OCI-LY7 (cell line): ENCODE measurements at regions not wholly inside any gene's neighbourhood (a gene's known extent, or its start where the extent isn't known, plus 50 kb on each side); places are given as distances from the start of the nearest gene placed in this dataset.

Experiments
- BruUV-seq: library from RNA; stranded (reverse); fragments of 400-500 nt; replicated peaks from 2 replicates; lab custom pipeline; 2021; lab: Mats Ljungman, UMichigan
- CTCF ChIA-PET: fragments of 300-600 bp; sonication (Branson Sonifier 250); formaldehyde crosslinking; loops from one replicate; lab custom pipeline; 2022; ENCODE audit warnings: antibody characterized with exemption; ENCODE audit not compliant: unreplicated experiment; lab: Charles Lee
- POLR2A ChIA-PET: fragments of 300-600 bp; sonication (Branson Sonifier 250); formaldehyde crosslinking; loops from one replicate; lab custom pipeline; 2022; ENCODE audit warnings: antibody characterized with exemption; lab: Charles Lee
- DNase-seq: peaks from one replicate; pipeline ENCODE4 v3.0.0-alpha.2; 2015; ENCODE audit warnings: low spot score
- H2AFZ ChIP-seq: fragments of 200-600 bp; sonication (generic), shearing (Covaris generic); 2 replicates; pipeline ENCODE4 v1.6.1; 2014; ENCODE audit warnings: mild to moderate bottlenecking, antibody characterized with exemption, low read length, moderate library complexity
- H3K27ac ChIP-seq: fragments of 200-600 bp; sonication (generic); 2 replicates; pipeline ENCODE4 v1.5.1; 2014; ENCODE audit warnings: mixed run types, low read depth, mild to moderate bottlenecking, moderate library complexity, low read length, inconsistent platforms; ENCODE audit not compliant: poor library complexity, severe bottlenecking
- H3K36me3 ChIP-seq: fragments of 200-600 bp; sonication (generic); 2 replicates; pipeline ENCODE4 v1.6.1; 2014; ENCODE audit warnings: mild to moderate bottlenecking, antibody characterized with exemption, low read length, moderate library complexity, mixed read lengths; ENCODE audit not compliant: insufficient read depth
- H3K4me1 ChIP-seq: fragments of 200-600 bp; sonication (generic); 2 replicates; pipeline ENCODE4 v1.5.1; 2014; ENCODE audit warnings: mild to moderate bottlenecking, low read length; ENCODE audit not compliant: insufficient read depth, poor library complexity, severe bottlenecking
- H3K4me2 ChIP-seq: fragments of 200-600 bp; sonication (generic); 2 replicates; pipeline ENCODE4 v1.6.1; 2014; ENCODE audit warnings: mild to moderate bottlenecking, low read length
- H3K4me3 ChIP-seq: fragments of 200-600 bp; sonication (generic); 2 replicates; pipeline ENCODE4 v1.5.1; 2014; ENCODE audit warnings: mild to moderate bottlenecking, low read depth, low read length; ENCODE audit not compliant: poor library complexity, severe bottlenecking
- H3K79me2 ChIP-seq: fragments of 200-600 bp; sonication (generic); 2 replicates; pipeline ENCODE4 v1.6.1; 2016; ENCODE audit warnings: low read depth, mild to moderate bottlenecking, low read length, moderate library complexity, mixed read lengths; ENCODE audit not compliant: insufficient read depth
- H3K9me2 ChIP-seq: fragments of 200-600 bp; sonication (generic); 2 replicates; pipeline ENCODE4 v1.6.1; 2016; ENCODE audit warnings: mild to moderate bottlenecking, low read length, mixed read lengths; ENCODE audit not compliant: insufficient read depth
- H3K9me3 ChIP-seq: fragments of 200-600 bp; sonication (generic); 2 replicates; pipeline ENCODE4 v1.6.1; 2014; ENCODE audit warnings: mild to moderate bottlenecking, mixed run types, low read length, mixed read lengths
- H4K20me1 ChIP-seq: fragments of 200-600 bp; sonication (generic); 2 replicates; pipeline ENCODE4 v1.6.1; 2014; ENCODE audit warnings: mild to moderate bottlenecking, antibody characterized with exemption, low read length, moderate library complexity, mixed read lengths; ENCODE audit not compliant: insufficient read depth
- EZH2phosphoT487 ChIP-seq: fragments of 200-600 bp; sonication (generic); IDR thresholded peaks from 2 replicates; pipeline ENCODE4 v1.6.1; 2018; ENCODE audit warnings: low read depth, borderline replicate concordance, mild to moderate bottlenecking, mixed run types, antibody characterized with exemption, low read length, moderate library complexity, mixed read lengths
- intact Hi-C: fragments of 100-400 bp; cut with micrococcal nuclease; formaldehyde crosslinking; loops from one replicate; pipeline ENCODE4 v1.10.0; 2022; ENCODE audit not compliant: unreplicated experiment
- TF ChIP-seq, protein P1 (sequence below): fragments of 200-600 bp; sonication (generic); conservative IDR thresholded peaks from 2 replicates; pipeline ENCODE4 v1.5.1; 2014; ENCODE audit warnings: mild to moderate bottlenecking, antibody characterized with exemption, low read length, moderate library complexity, mixed read lengths

GRCh38 chr4:10173037-10173753 is 56.6 kb upstream of the WDR1 start:
- intact Hi-C loops, result no loop called here
- H3K9me2 ChIP-seq, result no peaks in the 10 kb centered on the region
- H2AFZ ChIP-seq, result no peak overlapping the region
- no peaks in the 10 kb centered on the region for H3K79me2 ChIP-seq
- H3K4me2 ChIP-seq, result no peak overlapping the region
- H3K36me3 ChIP-seq, result no peaks in the 10 kb centered on the region
- H3K9me3 ChIP-seq, result no peaks in the 10 kb centered on the region
- TF ChIP-seq, protein P1, sequence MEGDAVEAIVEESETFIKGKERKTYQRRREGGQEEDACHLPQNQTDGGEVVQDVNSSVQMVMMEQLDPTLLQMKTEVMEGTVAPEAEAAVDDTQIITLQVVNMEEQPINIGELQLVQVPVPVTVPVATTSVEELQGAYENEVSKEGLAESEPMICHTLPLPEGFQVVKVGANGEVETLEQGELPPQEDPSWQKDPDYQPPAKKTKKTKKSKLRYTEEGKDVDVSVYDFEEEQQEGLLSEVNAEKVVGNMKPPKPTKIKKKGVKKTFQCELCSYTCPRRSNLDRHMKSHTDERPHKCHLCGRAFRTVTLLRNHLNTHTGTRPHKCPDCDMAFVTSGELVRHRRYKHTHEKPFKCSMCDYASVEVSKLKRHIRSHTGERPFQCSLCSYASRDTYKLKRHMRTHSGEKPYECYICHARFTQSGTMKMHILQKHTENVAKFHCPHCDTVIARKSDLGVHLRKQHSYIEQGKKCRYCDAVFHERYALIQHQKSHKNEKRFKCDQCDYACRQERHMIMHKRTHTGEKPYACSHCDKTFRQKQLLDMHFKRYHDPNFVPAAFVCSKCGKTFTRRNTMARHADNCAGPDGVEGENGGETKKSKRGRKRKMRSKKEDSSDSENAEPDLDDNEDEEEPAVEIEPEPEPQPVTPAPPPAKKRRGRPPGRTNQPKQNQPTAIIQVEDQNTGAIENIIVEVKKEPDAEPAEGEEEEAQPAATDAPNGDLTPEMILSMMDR, result no peak
- TF ChIP-seq EZH2phosphoT487, result no peak
- H3K4me1 ChIP-seq, result no peaks in the 10 kb centered on the region
- H4K20me1 ChIP-seq, result no peaks in the 10 kb centered on the region
- H3K27ac ChIP-seq, result no peak overlapping the region
- no peak overlapping the region for H3K4me3 ChIP-seq
- POLR2A ChIA-PET, result no interaction called here
- BruUV-seq, result no TSS peak
- CTCF ChIA-PET, result no interaction called here
- no peak for DNase-seq

DNA sequence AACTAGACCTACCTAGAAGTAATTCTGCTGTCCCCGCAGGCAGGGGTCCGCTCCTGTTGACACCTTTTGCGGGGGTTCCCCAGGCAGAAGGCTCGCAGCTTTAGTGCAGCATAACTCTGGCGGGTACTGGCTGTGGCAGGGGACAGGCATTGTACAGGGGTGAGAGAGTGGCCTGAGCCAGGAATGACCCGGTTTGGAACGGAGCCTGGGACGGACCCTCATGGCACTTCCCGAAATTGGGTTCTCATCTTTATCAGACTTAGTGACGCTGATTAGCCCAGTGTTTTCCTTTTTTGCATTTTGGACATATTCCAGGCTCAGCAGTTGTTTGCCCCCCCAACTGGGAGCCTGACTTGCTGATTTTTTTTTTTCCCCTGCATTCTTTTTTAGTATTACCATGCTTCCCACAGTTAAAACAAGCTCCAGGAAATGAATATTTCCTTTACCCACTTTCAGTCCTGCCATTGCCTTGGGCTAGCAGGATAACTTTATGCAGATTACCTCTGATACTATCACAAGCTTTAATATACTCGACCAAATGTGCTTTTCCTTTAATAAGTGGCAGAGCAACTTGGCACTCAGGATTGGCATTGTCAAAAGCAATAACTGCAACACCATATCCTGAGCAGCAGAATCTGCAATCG is 55.8 kb upstream of the WDR1 start:
- no peaks in the 10 kb centered on the region for H3K9me2 ChIP-seq
- ChIA-PET POLR2A (no interaction called here), CTCF (no interaction called here)
- no peaks in the 10 kb centered on the region for H4K20me1 ChIP-seq
- TF ChIP-seq, protein P1, result no peak
- no peaks in the 10 kb centered on the region for H3K4me1 ChIP-seq
- H3K4me2 ChIP-seq, result no peak overlapping the region
- no peak overlapping the region for H2AFZ ChIP-seq
- H3K79me2 ChIP-seq, result no peaks in the 10 kb centered on the region
- H3K4me3 ChIP-seq, result no peak overlapping the region
- H3K9me3 ChIP-seq, result no peaks in the 10 kb centered on the region
- no peak for DNase-seq
- intact Hi-C loops, result no loop called here
- no peaks in the 10 kb centered on the region for H3K36me3 ChIP-seq
- BruUV-seq, result no TSS peak
- H3K27ac ChIP-seq, result no peak overlapping the region

- intact Hi-C loops, result no loop called here
- Histone ChIP-seq H3K27ac (no peak overlapping the region), H3K9me2 (no peaks in the 10 kb centered on the region), H2AFZ (no peak overlapping the region), H3K4me1 (no peaks in the 10 kb centered on the region), H3K4me2 (no peak overlapping the region), H4K20me1 (no peaks in the 10 kb centered on the region), H3K79me2 (no peaks in the 10 kb centered on the region), H3K4me3 (no peak overlapping the region), H3K36me3 (no peaks in the 10 kb centered on the region), H3K9me3 (no peaks in the 10 kb centered on the region)
- ChIA-PET POLR2A (interaction anchor here (1.2 kb wide), 1 partner anchor 15 kb away, joined by 3 read pairs; no protein-coding TSS in a partner anchor), CTCF (no interaction called here)
- BruUV-seq, result no TSS peak
- no peak for DNase-seq
- TF ChIP-seq EZH2phosphoT487, result no peak
- TF ChIP-seq, protein P1, result no peak
These were observed 54.5 kb upstream of the WDR1 start for GRCh38 chr4:10171055-10171454.
